ENCODE measurements at regions not wholly inside any gene's neighbourhood (a gene's known extent, or its start where the extent isn't known, plus 50 kb on each side); places are given as distances from the start of the nearest gene placed in this dataset.

GRCh38 chr1:191697556-191697955 lies 460.7 kb upstream of the RGS18 start:
- SMC1A ChIA-PET (ENCODE audit: uncharacterized antibody, unreplicated experiment), result interaction anchor here (1.1 kb wide), 1 partner anchor 116 kb away, joined by 3 read pairs; no protein-coding TSS in a partner anchor
- in situ Hi-C loops (cut with MboI) (no loop called here), intact Hi-C loops (cut with micrococcal nuclease; ENCODE audit: unreplicated experiment) (no loop called here)
- no peak overlapping the region for H2AFZ ChIP-seq (ENCODE audit: control insufficient read depth, low read depth, low read length)
- no TSS peak for BruUV-seq (replicated peaks)
- no peak overlapping the region for H3K4me2 ChIP-seq (ENCODE audit: control insufficient read depth, insufficient read depth)
- no peaks in the 10 kb centered on the region for H3K36me3 ChIP-seq (ENCODE audit: control insufficient read depth in 2 of 2, insufficient read depth in 2 of 2, low read length in 1 of 2)
- H3K9ac ChIP-seq (ENCODE audit: control insufficient read depth, insufficient read depth, low read length), result no peak overlapping the region
- RAD21 ChIA-PET (ENCODE audit: unreplicated experiment), result no interaction called here
- no peak overlapping the region for H3K27ac ChIP-seq (ENCODE audit: control insufficient read depth, insufficient read depth)
- no peaks in the 10 kb centered on the region for H3K9me3 ChIP-seq (replicated peaks; ENCODE audit: control insufficient read depth, insufficient read depth, low read length)
- DNase-seq (ENCODE audit: low read depth, low spot score) (no peak), ATAC-seq (no peak), FAIRE-seq (no peak)
- no peaks in the 10 kb centered on the region for H3K27me3 ChIP-seq (replicated peaks in 1 of 2; ENCODE audit: control insufficient read depth in 2 of 2, insufficient read depth in 2 of 2, low read length in 1 of 2)
- no peaks in the 10 kb centered on the region for H3K79me2 ChIP-seq (ENCODE audit: control insufficient read depth, insufficient read depth, low read length)
- CTCF ChIA-PET, result interaction anchor here (1.2 kb wide), 1 partner anchor 32 kb away, joined by 3 read pairs; no protein-coding TSS in a partner anchor
- TF ChIP-seq EED (IDR thresholded peaks at IDR 0.05; ENCODE audit: low read depth), result no peak
- no peak for TF ChIP-seq MTA3 (IDR thresholded peaks at IDR 0.05; ENCODE audit: borderline replicate concordance, low read length)
- TF ChIP-seq HDAC6 (IDR thresholded peaks at IDR 0.05; ENCODE audit: unreplicated experiment), result no peak
- TF ChIP-seq STAT1 (conservative IDR thresholded peaks at IDR 0.05), result no peak
- TF ChIP-seq CHD2 (IDR thresholded peaks at IDR 0.05; ENCODE audit: borderline replicate concordance, low read depth, low read length), result no peak
- no peak for TF ChIP-seq HDAC2 (IDR thresholded peaks at IDR 0.05)
- TF ChIP-seq ETV6 (conservative IDR thresholded peaks at IDR 0.05 in 1 of 2, IDR thresholded peaks at IDR 0.05 in 1 of 2; ENCODE audit: borderline replicate concordance in 1 of 2, low read depth in 1 of 2), result no peak
- no peak for TF ChIP-seq IKZF2 (IDR thresholded peaks at IDR 0.05)
- TF ChIP-seq, protein P1, sequence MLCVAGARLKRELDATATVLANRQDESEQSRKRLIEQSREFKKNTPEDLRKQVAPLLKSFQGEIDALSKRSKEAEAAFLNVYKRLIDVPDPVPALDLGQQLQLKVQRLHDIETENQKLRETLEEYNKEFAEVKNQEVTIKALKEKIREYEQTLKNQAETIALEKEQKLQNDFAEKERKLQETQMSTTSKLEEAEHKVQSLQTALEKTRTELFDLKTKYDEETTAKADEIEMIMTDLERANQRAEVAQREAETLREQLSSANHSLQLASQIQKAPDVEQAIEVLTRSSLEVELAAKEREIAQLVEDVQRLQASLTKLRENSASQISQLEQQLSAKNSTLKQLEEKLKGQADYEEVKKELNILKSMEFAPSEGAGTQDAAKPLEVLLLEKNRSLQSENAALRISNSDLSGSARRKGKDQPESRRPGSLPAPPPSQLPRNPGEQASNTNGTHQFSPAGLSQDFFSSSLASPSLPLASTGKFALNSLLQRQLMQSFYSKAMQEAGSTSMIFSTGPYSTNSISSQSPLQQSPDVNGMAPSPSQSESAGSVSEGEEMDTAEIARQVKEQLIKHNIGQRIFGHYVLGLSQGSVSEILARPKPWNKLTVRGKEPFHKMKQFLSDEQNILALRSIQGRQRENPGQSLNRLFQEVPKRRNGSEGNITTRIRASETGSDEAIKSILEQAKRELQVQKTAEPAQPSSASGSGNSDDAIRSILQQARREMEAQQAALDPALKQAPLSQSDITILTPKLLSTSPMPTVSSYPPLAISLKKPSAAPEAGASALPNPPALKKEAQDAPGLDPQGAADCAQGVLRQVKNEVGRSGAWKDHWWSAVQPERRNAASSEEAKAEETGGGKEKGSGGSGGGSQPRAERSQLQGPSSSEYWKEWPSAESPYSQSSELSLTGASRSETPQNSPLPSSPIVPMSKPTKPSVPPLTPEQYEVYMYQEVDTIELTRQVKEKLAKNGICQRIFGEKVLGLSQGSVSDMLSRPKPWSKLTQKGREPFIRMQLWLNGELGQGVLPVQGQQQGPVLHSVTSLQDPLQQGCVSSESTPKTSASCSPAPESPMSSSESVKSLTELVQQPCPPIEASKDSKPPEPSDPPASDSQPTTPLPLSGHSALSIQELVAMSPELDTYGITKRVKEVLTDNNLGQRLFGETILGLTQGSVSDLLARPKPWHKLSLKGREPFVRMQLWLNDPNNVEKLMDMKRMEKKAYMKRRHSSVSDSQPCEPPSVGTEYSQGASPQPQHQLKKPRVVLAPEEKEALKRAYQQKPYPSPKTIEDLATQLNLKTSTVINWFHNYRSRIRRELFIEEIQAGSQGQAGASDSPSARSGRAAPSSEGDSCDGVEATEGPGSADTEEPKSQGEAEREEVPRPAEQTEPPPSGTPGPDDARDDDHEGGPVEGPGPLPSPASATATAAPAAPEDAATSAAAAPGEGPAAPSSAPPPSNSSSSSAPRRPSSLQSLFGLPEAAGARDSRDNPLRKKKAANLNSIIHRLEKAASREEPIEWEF (IDR thresholded peaks at IDR 0.05; ENCODE audit: insufficient replicate concordance, low read depth, low read length), result no peak
- TF ChIP-seq ZNF384 (IDR thresholded peaks at IDR 0.05; ENCODE audit: borderline replicate concordance, low read depth, low read length), result no peak
- TF ChIP-seq, protein P2, sequence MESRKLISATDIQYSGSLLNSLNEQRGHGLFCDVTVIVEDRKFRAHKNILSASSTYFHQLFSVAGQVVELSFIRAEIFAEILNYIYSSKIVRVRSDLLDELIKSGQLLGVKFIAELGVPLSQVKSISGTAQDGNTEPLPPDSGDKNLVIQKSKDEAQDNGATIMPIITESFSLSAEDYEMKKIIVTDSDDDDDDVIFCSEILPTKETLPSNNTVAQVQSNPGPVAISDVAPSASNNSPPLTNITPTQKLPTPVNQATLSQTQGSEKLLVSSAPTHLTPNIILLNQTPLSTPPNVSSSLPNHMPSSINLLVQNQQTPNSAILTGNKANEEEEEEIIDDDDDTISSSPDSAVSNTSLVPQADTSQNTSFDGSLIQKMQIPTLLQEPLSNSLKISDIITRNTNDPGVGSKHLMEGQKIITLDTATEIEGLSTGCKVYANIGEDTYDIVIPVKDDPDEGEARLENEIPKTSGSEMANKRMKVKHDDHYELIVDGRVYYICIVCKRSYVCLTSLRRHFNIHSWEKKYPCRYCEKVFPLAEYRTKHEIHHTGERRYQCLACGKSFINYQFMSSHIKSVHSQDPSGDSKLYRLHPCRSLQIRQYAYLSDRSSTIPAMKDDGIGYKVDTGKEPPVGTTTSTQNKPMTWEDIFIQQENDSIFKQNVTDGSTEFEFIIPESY (IDR thresholded peaks at IDR 0.05), result no peak
- TF ChIP-seq GATAD2B (conservative IDR thresholded peaks at IDR 0.05; ENCODE audit: low read depth), result no peak
- POLR2A ChIA-PET, result no interaction called here
- H3K4me3 ChIP-seq, result no peak overlapping the region
- H3K4me1 ChIP-seq (ENCODE audit: control insufficient read depth, insufficient read depth, low read length), result no peaks in the 10 kb centered on the region
- no peaks in the 10 kb centered on the region for H4K20me1 ChIP-seq (ENCODE audit: control insufficient read depth, insufficient read depth)

Measured in GM12878 (cell line).